H1 (cell line): ENCODE measurements at regions not wholly inside any gene's neighbourhood (a gene's known extent, or its start where the extent isn't known, plus 50 kb on each side); places are given as distances from the start of the nearest gene placed in this dataset.

ENCODE experiments used
- CTCF ChIA-PET: fragments of 300-600 bp; sonication (Branson Sonifier 250); formaldehyde crosslinking; loops from one replicate; lab custom pipeline; 2021; ENCODE audit not compliant: partially characterized antibody; lab: Charles Lee
- POLR2A ChIA-PET: fragments of 300-600 bp; sonication (Branson Sonifier 250); formaldehyde crosslinking; loops from one replicate; lab custom pipeline; 2021; ENCODE audit warnings: inconsistent platforms; ENCODE audit not compliant: partially characterized antibody; lab: Charles Lee
- DNase-seq, 2 experiments: peaks; one replicate each; pipeline versions ENCODE4 v3.0.0 to v3.0.0-alpha.2; 2010 to 2022; ENCODE audit warnings: low spot score in 2 of 2, low read depth in 1 of 2, mixed read lengths in 1 of 2
- FAIRE-seq: peaks from 2 replicates; lab custom pipeline; 2011; peaks lifted over from hg19 to GRCh38; lab: Jason Lieb, UNC
- H2AFZ ChIP-seq: 2 replicates; pipeline ENCODE4 v1.8.1; 2012; ENCODE audit warnings: low read length, inconsistent platforms
- H2AK5ac ChIP-seq: 2 replicates; pipeline ENCODE4 v1.6.1; 2013; ENCODE audit warnings: low read depth, low read length
- H2BK120ac ChIP-seq: replicated peaks from 2 replicates; pipeline ENCODE3; 2013; ENCODE audit warnings: low read depth, low read length, inconsistent platforms
- H2BK12ac ChIP-seq: 2 replicates; pipeline ENCODE4 v1.6.1; 2013; ENCODE audit warnings: low read depth, low read length
- H2BK15ac ChIP-seq: 2 replicates; pipeline ENCODE4 v1.6.1; 2013; ENCODE audit warnings: low read length
- H2BK20ac ChIP-seq: 2 replicates; pipeline ENCODE4 v1.6.1; 2013; ENCODE audit warnings: low read length
- H2BK5ac ChIP-seq: 2 replicates; pipeline ENCODE4 v1.6.1; 2013; ENCODE audit warnings: low read depth, low read length
- H3K14ac ChIP-seq: 2 replicates; pipeline ENCODE4 v1.6.1; 2013; ENCODE audit warnings: inconsistent platforms; ENCODE audit not compliant: insufficient read length
- H3K18ac ChIP-seq: 2 replicates; pipeline ENCODE4 v1.6.1; 2013; ENCODE audit warnings: low read length; ENCODE audit errors: extremely low read depth
- H3K23ac ChIP-seq: 2 replicates; pipeline ENCODE4 v1.6.1; 2013; ENCODE audit warnings: inconsistent platforms; ENCODE audit not compliant: insufficient read length
- H3K23me2 ChIP-seq: 2 replicates; pipeline ENCODE4 v1.6.1; 2013; ENCODE audit warnings: low read depth, low read length
- H3K27ac ChIP-seq: 2 replicates; pipeline ENCODE4 v1.6.1; 2011; ENCODE audit warnings: low read depth, low read length, inconsistent platforms
- H3K27me3 ChIP-seq, 4 experiments: replicated peaks in 1 of 4; 1 replicate in 1 of 4; 2 replicates in 3 of 4; pipeline versions ENCODE4 v1.6.1 to v1.8.1; 2011 to 2013; ENCODE audit warnings: low read length in 3 of 4, mild to moderate bottlenecking in 3 of 4, inconsistent platforms in 2 of 4, mixed read lengths in 2 of 4, moderate library complexity in 1 of 4; ENCODE audit not compliant: control insufficient read depth in 3 of 4, insufficient read depth in 3 of 4; ENCODE audit errors: extremely low read depth in 1 of 4
- H3K36me3 ChIP-seq, 4 experiments: 2 replicates each; pipeline versions ENCODE4 v1.6.1 to v1.8.1; 2011 to 2013; ENCODE audit warnings: mild to moderate bottlenecking in 4 of 4, low read length in 3 of 4, moderate library complexity in 2 of 4, control low read depth in 1 of 4, inconsistent platforms in 1 of 4; ENCODE audit not compliant: insufficient read depth in 4 of 4, control insufficient read depth in 2 of 4
- H3K4ac ChIP-seq: replicated peaks from 2 replicates; pipeline ENCODE3; 2013; ENCODE audit warnings: low read length, low read depth, mixed read lengths, inconsistent platforms; ENCODE audit not compliant: insufficient read length
- H3K4me1 ChIP-seq, 4 experiments: replicated peaks in 1 of 4; 1 replicate in 1 of 4; 2 replicates in 3 of 4; pipeline versions ENCODE4 v1.6.1 to v1.8.1; 2011 to 2013; ENCODE audit warnings: low read length in 3 of 4, inconsistent platforms in 2 of 4, mixed read lengths in 1 of 4; ENCODE audit not compliant: insufficient read depth in 4 of 4, control insufficient read depth in 3 of 4
- H3K4me2 ChIP-seq, 2 experiments: 2 replicates each; pipeline versions ENCODE4 v1.6.1 to v1.8.1; 2011 to 2013; ENCODE audit warnings: low read depth in 2 of 2, low read length in 2 of 2, control low read depth in 1 of 2, inconsistent platforms in 1 of 2, mild to moderate bottlenecking in 1 of 2; ENCODE audit not compliant: insufficient read depth in 1 of 2
- H3K4me3 ChIP-seq, 4 experiments: fragments of 200-600, 300-600 bp in 1 of 4; sonication (generic), shearing (Covaris generic), sonication (Bioruptor Twin) in 1 of 4; 2 replicates each; pipeline versions ENCODE4 v1.5.1 to v1.8.1; 2011 to 2016; ENCODE audit warnings: low read length in 4 of 4, low read depth in 3 of 4, control low read depth in 2 of 4, inconsistent platforms in 2 of 4, mild to moderate bottlenecking in 2 of 4, mixed read lengths in 1 of 4, moderate library complexity in 1 of 4; ENCODE audit not compliant: insufficient read depth in 2 of 4; ENCODE audit errors: extremely low read depth in 1 of 4
- H3K56ac ChIP-seq: replicated peaks from 2 replicates; pipeline ENCODE3; 2013; ENCODE audit warnings: low read depth, mild to moderate bottlenecking, mixed read lengths, low read length, inconsistent platforms; ENCODE audit not compliant: insufficient read length
- H3K79me1 ChIP-seq: 2 replicates; pipeline ENCODE4 v1.6.1; 2013; ENCODE audit warnings: low read depth, low read length, control low read depth
- H3K79me2 ChIP-seq, 2 experiments: 2 replicates each; pipeline versions ENCODE4 v1.6.1 to v1.8.1; 2012 to 2013; ENCODE audit warnings: low read length in 2 of 2, mild to moderate bottlenecking in 2 of 2, inconsistent platforms in 1 of 2; ENCODE audit not compliant: insufficient read depth in 2 of 2, control insufficient read depth in 1 of 2
- H3K9ac ChIP-seq, 4 experiments: replicated peaks in 1 of 4; 1 replicate in 1 of 4; 2 replicates in 3 of 4; pipeline versions ENCODE4 v1.6.1 to v1.8.1; 2011 to 2013; ENCODE audit warnings: low read depth in 3 of 4, low read length in 3 of 4, control low read depth in 2 of 4, mild to moderate bottlenecking in 2 of 4, moderate library complexity in 2 of 4, inconsistent platforms in 1 of 4; ENCODE audit errors: extremely low read depth in 1 of 4
- H3K9me3 ChIP-seq, 2 experiments: 2 replicates each; pipeline versions ENCODE4 v1.6.1 to v1.8.1; 2012 to 2013; ENCODE audit warnings: mild to moderate bottlenecking in 2 of 2, moderate library complexity in 2 of 2, control low read depth in 1 of 2, inconsistent platforms in 1 of 2, low read depth in 1 of 2, low read length in 1 of 2, mixed read lengths in 1 of 2; ENCODE audit not compliant: insufficient read depth in 2 of 2
- H4K20me1 ChIP-seq, 2 experiments: replicated peaks in 1 of 2; 2 replicates each; pipeline versions ENCODE3 to v1.8.1; 2011 to 2013; ENCODE audit warnings: inconsistent platforms in 2 of 2, low read length in 2 of 2, mild to moderate bottlenecking in 1 of 2; ENCODE audit not compliant: insufficient read depth in 2 of 2, control insufficient read depth in 1 of 2
- H4K5ac ChIP-seq: 2 replicates; pipeline ENCODE4 v1.6.1; 2013; ENCODE audit warnings: low read length, low read depth, mixed read lengths, inconsistent platforms; ENCODE audit not compliant: insufficient read length
- H4K8ac ChIP-seq: 2 replicates; pipeline ENCODE4 v1.8.0; 2013; ENCODE audit warnings: mild to moderate bottlenecking, moderate library complexity, low read length, inconsistent platforms; ENCODE audit not compliant: insufficient read depth; ENCODE audit errors: extremely low read depth
- H4K91ac ChIP-seq: replicated peaks from 2 replicates; pipeline ENCODE3; 2013; ENCODE audit warnings: low read length, mixed read lengths, inconsistent platforms; ENCODE audit not compliant: insufficient read length
- CHD1 ChIP-seq: IDR thresholded peaks from 2 replicates; pipeline ENCODE4 v1.6.1; 2012; ENCODE audit warnings: low read depth, low read length, improper control_type of control experiment
- EGR1 ChIP-seq: IDR thresholded peaks from 2 replicates; pipeline ENCODE4 v1.6.1; 2011; ENCODE audit warnings: low read depth, low read length, borderline replicate concordance
- RXRA ChIP-seq: IDR thresholded peaks from 2 replicates; pipeline ENCODE4 v1.6.1; 2011; ENCODE audit warnings: low read depth, mild to moderate bottlenecking, low read length, moderate library complexity; ENCODE audit not compliant: insufficient read depth
- TBP ChIP-seq: IDR thresholded peaks from 2 replicates; pipeline ENCODE4 v1.6.1; 2011; ENCODE audit warnings: low read depth, low read length, improper control_type of control experiment
- TCF12 ChIP-seq: IDR thresholded peaks from 2 replicates; pipeline ENCODE4 v1.6.1; 2011; ENCODE audit warnings: low read depth, mild to moderate bottlenecking, low read length
- WGBS, 2 experiments: shearing (Covaris generic) in 1 of 2; methylation state at CpG; one replicate each; pipeline versions ENCODE4 v1.1.6 to v1.1.7; 2013 to 2015; ENCODE audit warnings: low lambda C conversion rate in 2 of 2, mixed read lengths in 2 of 2, inconsistent platforms in 1 of 2, low coverage in 1 of 2, missing lambda C conversion rate in 1 of 2; ENCODE audit not compliant: insufficient replicate concordance in 2 of 2, insufficient coverage in 1 of 2, insufficient read length in 1 of 2; ENCODE audit errors: extremely low coverage in 1 of 2, missing lambda C conversion rate in 1 of 2; 5-methylcytosine and 5-hydroxymethylcytosine counted together

GRCh38 chr10:128943111-128943510 lies 523.9 kb upstream of the MGMT start:
- H3K4ac ChIP-seq: no peak overlapping the region
- ChIA-PET POLR2A (no interaction called here), CTCF (interaction anchor here (0.6 to 0.8 kb wide), 2 partner anchors 83 to 166 kb away, joined by 3 read pairs; no protein-coding TSS in a partner anchor)
- no peaks in the 10 kb centered on the region for H4K20me1 ChIP-seq
- H3K23ac ChIP-seq: no peak overlapping the region
- peaks cover 3% of the 10 kb centered on the region; the same call in 1 of the 2 replicates for H3K23me2 ChIP-seq
- no peak overlapping the region for H4K91ac ChIP-seq
- H2AK5ac ChIP-seq: no peak overlapping the region
- no peak for DNase-seq
- H3K56ac ChIP-seq: no peak overlapping the region
- H3K36me3 ChIP-seq: no peaks in the 10 kb centered on the region; a peak in 2 of 8 replicates
- H3K4me1 ChIP-seq: no peaks in the 10 kb centered on the region
- no peaks in the 10 kb centered on the region for H3K27me3 ChIP-seq
- no peak overlapping the region for H3K4me2 ChIP-seq
- H4K8ac ChIP-seq: no peak overlapping the region
- no peak overlapping the region for H3K27ac ChIP-seq
- no peak overlapping the region for H2BK12ac ChIP-seq
- no peak overlapping the region for H3K14ac ChIP-seq
- no peak overlapping the region for H4K5ac ChIP-seq
- no peak for FAIRE-seq
- no peak overlapping the region for H3K18ac ChIP-seq
- no peak overlapping the region for H3K9ac ChIP-seq
- 0 out of 4 replicates have a peak, but pooled peaks cover 0 to 2% of the 10 kb centered on the region in 2 experiments for H3K9me3 ChIP-seq
- 93% methylated on average over 6 of the region's 6 CpGs; no CpG with 5 or more reads in 1 of the 2 experiments for WGBS, 2 experiments
- H2BK20ac ChIP-seq: no peak overlapping the region
- H3K79me1 ChIP-seq: no peaks in the 10 kb centered on the region
- no peaks in the 10 kb centered on the region; a peak in 1 of 4 replicates for H3K79me2 ChIP-seq
- TF ChIP-seq TBP: no peak
- no peak for TF ChIP-seq EGR1
- TF ChIP-seq RXRA: no peak
- no peak for TF ChIP-seq TCF12
- no peak for TF ChIP-seq CHD1
- TF ChIP-seq, all 59 proteins: peak for 0
- Histone ChIP-seq H2BK120ac (no peak overlapping the region), H2AFZ (no peak overlapping the region; the same call in 1 of the 2 replicates), H2BK5ac (no peak overlapping the region), H3K4me3 (no peak overlapping the region), H2BK15ac (no peak overlapping the region)
